Fibroblast of lung (primary cell): ENCODE measurements at regions not wholly inside any gene's neighbourhood (a gene's known extent, or its start where the extent isn't known, plus 50 kb on each side); places are given as distances from the start of the nearest gene placed in this dataset.

ENCODE experiments used
- CTCF ChIP-seq, 2 donors: IDR thresholded peaks in 1 of 2; conservative IDR thresholded peaks in 1 of 2; 1 replicate in 1 of 2; 2 replicates in 1 of 2; pipeline ENCODE4 v1.5.1; 2011 to 2012; ENCODE audit warnings: low read length in 2 of 2, control low read depth in 1 of 2, inconsistent platforms in 1 of 2, low read depth in 1 of 2, mild to moderate bottlenecking in 1 of 2
- EZH2 ChIP-seq: IDR thresholded peaks from 2 replicates; pipeline ENCODE4 v1.5.1; 2012; ENCODE audit warnings: low read length, control low read depth, mild to moderate bottlenecking; ENCODE audit errors: missing control alignments

GRCh38 chr3:187802203-187802927 lies 57.1 kb upstream of the BCL6 start:
- no peak for TF ChIP-seq CTCF (conservative IDR thresholded peaks at IDR 0.05 in 1 of 2, IDR thresholded peaks at IDR 0.05 in 1 of 2; ENCODE audit: low read depth in 1 of 2, low read length in 2 of 2)
- no peak for TF ChIP-seq EZH2
